ENCODE measurements at regions not wholly inside any gene's neighbourhood (a gene's known extent, or its start where the extent isn't known, plus 50 kb on each side); places are given as distances from the start of the nearest gene placed in this dataset.

DNA sequence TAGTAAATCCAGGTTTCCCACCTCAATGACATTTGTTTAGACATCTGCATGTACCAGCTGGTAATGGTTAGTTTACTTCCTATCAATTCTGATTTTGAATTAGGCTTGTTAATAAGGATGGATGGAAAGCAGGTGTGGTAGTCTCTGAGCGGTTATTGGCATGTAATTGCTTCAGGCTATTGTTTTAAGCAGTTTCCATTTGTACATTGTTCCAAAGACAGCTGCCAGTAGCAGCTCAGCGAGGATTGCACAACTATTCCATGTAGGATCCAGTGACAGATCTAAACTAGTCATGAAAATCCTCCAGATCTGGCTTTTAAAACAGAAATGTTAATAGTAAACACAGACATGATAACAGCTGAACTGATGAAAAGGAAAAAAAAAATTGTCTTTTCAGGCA, 436.0 kb upstream of the ADARB2 start:
- no peak for DNase-seq (ENCODE audit: low spot score)

DNA sequence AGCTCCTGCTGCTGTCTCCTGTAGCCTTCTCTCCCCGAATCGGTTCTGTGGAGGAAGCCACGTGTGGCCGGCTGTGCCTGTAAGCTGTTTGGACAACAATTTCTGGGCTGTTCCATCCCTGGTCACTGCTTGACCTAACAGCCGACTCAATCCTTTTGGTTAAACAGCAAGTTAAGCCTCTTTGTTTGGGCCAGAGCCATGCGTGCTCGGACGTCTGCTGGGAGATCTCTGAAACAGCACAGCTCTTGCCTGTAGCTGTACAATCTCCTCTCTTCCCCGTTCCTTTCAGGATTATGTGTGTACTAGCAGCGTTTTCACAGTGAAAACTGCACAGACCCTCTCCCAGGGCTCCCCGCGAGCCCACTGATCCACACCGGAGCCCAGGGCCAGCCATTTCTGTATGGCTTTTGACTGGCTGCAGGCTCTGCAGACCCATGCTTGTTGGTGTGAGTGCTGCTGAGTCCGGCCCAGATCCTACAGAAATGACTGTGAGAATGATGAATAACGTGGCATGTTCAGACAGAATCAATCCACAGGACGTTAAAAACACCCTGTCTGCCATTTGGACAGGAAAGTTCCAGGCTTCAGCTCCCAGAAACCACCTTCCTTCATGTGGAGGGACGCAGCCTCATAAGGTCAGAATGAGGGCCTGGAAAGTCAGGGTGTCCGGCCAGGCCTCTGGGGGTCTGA, 428.6 kb upstream of the ADARB2 start:
- no peak for DNase-seq (ENCODE audit: low spot score)

DNA sequence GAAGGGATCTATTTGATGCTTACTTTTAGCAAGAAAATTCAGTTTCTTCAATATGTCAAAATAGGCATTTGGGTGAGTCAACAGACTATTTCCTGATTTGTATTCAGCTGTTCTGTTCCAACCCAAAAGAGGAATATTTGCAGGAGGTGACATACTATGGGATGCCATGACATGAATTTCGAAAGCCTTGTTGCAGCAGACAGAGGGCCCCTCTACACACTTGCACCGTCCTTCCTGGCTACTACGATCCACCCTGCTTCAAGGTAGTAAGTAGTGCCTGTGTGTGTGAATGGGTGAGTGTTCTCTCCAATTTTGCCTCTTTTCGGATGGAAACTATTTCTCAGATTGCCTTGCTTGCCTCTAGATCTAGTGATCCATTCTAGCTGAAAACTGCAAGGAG, 413.0 kb upstream of the ADARB2 start:
- DNase-seq (ENCODE audit: low spot score), result no peak

DNA sequence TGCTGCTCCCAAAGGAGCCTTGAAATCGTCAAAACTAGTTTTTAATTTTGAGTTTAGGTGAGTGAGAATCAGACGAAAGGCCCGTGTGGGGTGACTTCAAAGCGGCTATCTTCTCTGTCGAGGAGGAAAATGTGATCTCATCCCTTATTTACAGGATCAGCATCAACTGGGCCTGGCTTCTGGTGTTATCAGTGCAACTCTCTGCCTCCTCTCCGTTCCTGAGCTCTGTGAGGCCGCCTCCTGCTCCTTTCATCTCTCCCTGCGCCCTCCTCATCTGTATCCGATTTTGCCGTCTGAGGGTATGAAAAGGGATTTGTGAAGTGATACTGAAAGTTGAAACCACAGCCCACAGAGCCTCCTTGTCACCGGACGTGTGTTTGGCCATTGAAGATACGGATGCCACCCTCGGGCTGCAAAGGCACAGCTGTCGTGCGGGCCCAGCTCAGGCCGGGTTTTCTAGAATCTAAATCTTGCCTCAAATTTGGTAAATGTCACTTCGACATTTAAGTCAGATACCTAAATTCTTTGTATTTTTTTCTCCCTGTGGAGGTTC, 408.7 kb upstream of the ADARB2 start:
- DNase-seq (ENCODE audit: low spot score), result no peak

DNA sequence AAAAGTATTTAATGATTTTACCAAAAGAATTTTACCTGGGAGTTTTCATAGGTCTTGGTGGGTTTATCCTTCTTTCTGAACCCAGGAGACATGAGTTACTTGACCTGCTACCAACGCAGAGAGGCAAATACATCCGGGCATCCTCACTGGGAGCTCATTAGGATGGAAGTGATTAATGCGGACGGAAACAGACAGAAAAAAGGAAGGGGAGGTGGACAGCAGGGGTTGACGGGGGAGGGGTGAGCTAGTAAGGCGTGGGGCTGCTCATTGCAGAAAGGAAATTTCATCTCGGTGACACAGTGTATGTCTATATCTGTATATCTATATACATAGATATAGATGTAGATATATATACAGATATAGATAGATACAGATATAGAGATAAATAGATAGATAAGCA, 408.2 kb upstream of the ADARB2 start:
- DNase-seq (ENCODE audit: low spot score), result no peak

DNA sequence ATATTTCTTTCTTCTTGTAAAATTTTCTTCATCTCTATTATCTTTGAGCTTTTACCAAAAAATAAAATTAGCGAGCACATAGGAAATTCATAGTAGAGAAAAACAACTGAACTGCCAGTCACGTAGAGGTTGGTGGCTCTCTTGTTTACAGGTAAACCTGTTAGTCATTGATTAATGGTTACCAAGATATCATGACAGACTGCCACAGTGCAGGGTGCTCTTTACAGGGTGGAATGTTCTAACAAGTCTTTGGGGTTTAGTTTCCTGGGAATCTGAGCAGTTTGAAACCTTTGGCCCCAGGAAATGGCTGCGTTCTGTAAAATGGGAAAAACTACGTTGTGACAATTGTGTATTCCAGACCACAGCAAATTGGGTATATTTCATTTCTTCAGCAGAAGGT, 407.3 kb upstream of the ADARB2 start:
- no peak for DNase-seq (ENCODE audit: low spot score)

DNA sequence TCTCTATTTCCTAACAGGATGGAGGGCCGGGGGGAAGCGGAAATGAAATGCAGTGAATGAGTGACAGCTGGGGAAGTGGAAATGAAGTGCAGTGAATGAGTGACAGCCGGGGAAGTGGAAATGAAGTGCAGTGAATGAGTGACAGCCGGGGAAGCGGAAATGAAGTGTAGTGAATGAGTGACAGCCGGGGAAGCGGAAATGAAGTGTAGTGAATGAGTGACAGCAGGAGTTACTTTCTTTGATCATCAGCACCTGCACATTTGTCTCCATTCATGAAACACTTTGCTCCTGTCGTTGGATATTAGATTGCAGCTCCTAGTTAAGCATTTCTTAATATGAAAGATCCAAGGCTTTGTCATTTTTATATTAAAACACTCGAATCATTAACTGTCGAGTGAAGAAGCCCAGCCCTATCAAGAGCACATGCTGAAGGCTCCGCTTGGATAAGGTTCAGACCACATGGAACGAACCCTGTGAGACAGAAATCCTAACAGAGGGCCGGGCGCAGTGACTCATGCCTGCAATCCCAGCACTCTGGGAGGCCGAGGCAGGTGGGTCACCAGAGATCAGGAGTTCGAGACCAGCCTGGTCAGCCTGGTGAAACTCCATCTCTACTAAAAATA, 406.0 kb upstream of the ADARB2 start:
- no peak for DNase-seq (ENCODE audit: low spot score)

DNA sequence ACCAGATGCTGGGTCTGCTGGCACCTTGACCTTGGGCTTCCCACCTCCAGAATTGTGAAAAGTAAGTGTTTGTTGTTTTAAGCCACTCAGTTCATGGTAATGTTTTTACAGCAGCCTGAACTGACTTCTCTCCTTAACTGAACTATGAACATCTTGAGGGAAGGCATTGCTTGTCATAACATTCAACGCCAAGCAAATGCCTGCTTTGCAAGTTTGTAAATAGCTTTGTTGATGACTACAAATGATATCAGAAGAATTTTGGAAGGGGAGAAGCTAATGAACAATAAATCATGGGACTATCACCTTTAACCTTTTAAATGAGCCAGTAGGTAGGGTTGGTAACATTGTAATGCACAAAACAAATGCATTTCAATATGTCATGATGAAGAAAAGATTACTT, 402.4 kb upstream of the ADARB2 start:
- no peak for DNase-seq (ENCODE audit: low spot score)

DNA sequence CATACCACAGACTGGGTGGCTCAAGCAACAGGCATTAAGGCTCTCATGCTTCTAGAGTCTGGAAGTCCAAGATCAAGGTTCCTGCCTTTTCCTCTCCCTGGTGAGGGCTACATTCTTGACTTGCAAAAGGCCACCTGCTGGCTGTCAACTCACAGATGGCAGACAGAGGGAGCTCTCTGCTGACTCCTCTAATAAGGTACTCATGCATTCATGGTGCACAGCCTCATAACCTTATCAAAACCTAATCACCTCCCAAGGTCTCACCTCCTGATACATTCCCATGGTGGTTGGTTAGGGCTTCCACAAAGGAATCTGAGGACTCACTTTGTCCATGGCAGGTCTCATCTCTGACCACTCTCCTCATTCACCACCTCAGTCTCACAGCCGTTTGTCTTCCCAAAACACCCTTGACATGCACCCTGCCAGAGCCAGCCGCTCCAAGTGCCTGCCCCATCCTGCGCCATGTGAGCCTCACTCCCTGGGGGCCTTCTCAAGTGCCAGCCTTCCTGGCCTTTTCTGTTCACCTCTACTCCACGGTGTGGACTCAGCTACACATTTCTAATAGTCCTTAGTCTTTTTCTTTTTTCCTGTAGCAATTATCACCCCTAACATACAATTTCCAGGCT, 400.3 kb upstream of the ADARB2 start:
- DNase-seq (ENCODE audit: low spot score), result no peak

DNA sequence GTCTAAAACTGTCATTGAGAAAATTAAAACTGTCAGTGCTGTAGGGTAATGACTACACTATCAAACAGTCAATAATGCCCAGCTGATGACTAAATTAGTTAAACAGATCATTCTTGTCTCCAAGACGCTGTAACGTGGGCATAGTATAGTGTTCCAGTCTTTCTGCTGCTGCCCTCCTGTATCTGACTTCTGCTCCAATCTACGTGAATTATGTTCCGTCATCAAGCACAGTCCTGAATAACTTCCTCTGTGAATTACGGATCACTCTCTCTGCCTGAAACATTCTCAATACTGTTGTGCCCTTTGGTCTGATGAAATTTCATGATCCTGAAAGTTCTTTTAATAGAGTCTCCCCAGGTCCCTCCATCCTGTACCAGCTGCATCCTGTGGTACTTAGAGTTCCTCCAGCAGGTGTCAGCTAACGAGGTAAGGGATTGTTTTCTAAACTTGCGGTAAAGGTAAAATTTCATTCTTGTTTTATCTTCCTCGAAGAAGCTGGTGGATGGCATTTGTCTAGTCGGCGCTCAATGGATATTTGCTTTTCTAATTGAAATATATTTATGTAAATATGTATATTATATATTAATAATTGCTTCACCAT, 393.5 kb upstream of the ADARB2 start:
- no peak for DNase-seq (ENCODE audit: low spot score)

DNA sequence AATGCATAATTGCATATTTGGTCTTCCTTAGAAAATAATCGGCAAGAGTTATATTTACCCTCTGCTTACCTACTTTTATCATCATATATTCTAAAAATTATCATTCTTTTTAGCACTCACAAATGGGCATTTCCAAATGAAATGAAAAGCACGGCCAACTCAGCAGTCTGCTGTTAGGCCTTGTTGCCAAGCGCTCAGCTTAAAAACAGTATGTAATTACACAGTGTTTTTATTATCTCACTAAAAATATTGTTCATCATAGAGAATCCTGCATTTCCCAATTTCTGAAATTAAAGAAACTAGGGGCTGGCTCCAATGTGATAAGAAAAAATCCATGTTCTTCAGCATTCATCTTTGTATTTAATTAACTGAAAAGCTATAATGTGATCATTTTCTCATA, 391.7 kb upstream of the ADARB2 start:
- DNase-seq (ENCODE audit: low spot score), result no peak

DNA sequence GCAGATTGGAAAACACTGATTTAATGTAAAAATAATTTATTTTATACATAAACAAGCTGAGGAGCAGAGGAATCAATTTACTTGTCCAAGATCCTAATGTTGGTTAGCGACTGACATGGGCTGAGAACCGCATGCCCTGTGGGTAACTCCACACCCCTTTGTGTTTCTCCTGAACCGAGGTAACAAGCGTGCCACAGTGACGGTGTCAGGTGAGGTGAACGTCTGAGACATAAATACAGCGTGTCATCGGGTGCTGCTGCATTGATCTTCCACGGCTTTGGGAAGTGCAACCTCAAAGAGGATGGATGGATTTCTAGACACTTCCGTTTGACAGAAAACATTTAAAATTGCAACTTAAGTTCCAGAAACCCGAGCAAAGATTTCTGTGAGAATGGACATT, 386.8 kb upstream of the ADARB2 start:
- DNase-seq (ENCODE audit: low spot score), result no peak

DNA sequence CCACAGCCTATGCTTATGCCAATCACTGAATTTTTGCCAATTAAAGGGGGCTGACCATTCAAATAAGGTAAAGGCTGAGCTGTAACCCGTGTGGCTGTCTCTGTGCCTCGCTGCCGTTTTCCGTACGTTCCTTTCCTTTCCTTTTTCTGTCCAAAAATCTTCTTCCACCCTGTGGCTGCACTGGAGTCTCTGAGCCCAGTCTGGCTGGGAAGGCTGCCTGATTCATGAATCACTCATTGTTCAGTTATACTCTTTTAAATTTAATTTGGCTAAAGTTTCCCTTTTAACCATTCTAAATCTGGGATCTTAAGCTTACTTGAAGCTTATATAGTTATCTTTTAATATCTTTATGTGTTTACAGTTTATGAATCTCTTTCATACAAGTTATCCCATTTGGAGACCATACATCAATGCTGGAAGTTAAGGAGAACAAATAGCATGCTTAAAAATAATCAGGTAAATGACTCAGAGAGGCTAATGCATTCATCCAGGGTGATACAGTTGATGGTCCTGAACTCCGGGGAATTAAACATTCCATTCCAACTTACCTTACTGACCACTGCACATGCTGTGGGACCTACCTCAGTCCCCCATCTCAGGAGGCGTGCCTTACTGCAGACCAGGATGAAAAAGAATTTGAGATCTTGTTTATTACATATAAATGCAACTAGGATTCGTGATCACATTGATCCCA, 385.3 kb upstream of the ADARB2 start:
- no peak for DNase-seq (ENCODE audit: low spot score)

DNA sequence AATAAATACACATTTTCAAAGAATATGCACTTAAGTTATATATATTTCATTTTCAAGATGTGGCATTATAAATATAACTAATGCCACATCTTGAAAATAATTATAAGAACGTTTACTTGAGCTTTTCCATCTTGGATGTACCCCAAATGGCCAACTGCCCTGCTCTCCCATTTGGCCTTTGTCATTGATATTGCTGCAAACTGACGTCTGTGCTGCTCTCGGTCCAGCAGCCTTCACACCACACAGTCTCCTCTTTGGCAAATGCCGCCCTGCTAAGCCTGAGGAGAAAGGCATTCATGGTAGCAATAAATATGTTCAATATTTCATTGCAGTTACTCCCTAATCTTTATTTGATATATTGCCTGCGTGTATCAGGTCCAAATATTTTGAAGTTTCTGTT, 384.6 kb upstream of the ADARB2 start:
- DNase-seq (ENCODE audit: low spot score), result no peak

DNA sequence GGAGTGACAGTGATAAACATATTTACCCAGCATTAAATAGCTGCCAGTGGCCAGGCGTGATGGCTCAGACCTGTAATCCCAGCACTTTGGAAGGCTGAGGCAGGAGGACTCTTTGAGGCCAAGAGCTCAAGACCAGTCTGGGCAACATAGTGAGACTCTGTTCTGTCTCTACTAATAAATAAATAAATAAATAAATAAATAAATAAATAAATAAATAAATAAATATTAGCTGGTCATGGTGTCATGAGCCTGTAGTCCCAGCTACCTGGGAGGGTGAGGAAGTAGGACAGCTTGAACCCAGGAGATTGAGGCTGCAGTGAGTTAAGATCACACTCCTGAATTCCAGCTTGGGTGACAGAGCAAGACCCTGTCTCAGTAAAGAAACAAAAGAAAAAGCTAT, 384.0 kb upstream of the ADARB2 start:
- DNase-seq (ENCODE audit: low spot score), result no peak

DNA sequence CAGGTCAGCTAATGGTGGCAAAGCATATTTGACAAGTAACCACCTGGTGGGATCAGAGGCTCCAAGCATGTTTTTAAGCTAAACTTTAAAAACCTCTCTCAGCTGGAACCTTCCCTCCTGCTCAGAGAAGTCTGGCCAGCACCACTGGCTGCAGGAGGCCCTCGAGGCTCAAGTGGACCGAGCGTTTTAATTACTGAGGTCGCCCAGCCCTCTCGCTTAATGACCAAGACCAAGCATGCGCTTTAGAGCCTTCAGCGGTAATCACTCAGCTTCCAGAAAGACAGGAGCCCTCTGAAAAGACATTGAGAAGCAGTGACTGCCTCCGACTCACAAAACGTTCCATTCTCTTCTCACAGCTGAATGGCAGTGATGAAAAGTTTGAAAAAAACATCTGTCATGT, 383.4 kb upstream of the ADARB2 start:
- no peak for DNase-seq (ENCODE audit: low spot score)

DNA sequence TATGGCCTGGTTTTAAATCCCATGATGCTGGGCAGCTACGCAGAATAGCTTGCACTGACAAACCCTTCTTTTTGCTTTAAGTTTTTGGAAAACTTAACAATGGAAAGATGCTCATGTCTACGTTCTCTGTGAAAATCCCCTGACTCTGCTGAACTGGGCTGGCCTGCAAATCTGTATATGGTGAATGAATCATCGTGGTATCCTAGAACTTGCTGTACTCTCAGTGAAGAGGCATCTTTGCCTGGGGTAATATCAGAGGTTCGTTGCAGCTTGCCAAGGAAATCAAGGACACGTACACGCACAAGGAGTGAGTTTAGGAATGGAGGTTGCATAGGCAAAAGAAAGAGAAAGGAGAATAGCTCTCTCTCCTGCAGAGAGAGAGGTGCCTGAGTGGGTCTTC, 382.0 kb upstream of the ADARB2 start:
- DNase-seq (ENCODE audit: low spot score), result no peak

DNA sequence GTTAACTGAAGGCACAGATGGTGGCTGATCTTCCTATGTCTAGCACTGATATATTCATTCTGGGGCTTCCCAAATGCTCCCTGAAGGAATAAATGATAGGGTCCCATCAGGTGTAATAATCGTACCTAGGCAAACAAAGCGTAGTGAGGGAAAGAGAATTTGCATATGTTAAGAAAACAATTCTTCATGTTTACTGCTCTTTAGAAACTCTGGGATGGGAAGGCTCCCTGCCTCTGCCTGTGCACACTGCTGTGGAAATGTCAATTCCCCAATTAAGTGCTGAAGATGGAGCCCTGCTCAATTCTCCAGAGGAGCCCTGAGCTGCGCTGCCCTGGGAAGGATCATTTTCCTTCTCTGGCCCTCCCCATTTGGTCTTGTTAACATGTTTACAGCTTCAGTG, 380.9 kb upstream of the ADARB2 start:
- no peak for DNase-seq (ENCODE audit: low spot score)

DNA sequence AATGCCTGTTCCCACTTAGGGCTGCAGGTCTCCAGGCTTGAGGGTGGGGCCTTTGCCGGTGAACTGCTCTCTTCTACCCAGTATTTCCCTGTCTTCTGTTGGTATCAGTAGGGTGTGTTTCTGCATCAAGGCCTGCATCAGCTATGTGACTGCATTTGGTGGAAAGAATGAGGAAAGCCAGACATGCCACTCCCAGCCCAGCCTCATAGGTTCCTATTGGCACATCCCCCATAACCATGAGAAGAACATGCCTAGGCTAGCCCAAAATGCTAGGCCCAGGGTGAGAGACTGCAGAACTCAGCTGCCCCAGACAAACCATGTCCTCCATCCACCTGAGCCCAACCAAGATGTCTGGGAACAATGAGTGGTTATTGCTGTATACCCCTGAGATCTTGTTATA, 380.3 kb upstream of the ADARB2 start:
- no peak for DNase-seq (ENCODE audit: low spot score)

DNA sequence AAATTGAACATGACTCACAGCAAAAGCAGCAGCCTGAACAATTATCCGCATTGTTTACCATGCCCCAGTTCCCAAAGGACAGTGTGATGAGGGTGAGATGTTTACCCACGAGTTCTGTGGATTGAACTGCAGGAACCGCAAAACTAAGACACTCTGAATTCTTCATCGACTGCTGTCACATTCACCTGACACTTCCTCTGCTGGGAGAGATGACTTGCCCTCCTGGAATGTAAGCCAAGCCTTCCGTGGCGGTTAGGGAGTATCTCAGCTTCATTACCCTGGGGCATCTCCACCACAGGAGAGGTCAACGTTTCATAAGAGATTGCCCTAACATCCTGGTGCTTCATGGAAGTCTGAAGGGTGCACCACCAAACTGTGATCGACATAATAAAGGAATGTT, 374.6 kb upstream of the ADARB2 start:
- DNase-seq (ENCODE audit: low spot score), result peak; percentile 24

DNA sequence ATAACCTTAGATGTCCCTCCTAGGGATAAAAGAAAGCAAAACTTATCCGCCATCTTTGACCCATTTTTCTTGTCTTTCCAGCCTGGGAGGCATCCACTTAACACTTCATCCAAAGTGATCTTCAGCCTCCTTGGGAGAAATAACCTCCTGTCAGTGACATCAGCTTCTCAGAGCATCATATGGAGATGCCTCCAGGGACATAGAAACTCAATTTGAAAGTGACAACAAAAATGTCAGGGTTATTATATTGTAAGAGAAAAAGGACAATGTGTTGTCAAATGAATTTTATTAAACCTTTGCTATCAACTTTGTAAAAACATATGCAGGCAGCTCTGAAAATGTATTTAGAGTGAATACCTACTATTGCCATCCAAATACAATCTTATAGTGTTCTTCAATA, 371.2 kb upstream of the ADARB2 start:
- no peak for DNase-seq (ENCODE audit: low spot score)

DNA sequence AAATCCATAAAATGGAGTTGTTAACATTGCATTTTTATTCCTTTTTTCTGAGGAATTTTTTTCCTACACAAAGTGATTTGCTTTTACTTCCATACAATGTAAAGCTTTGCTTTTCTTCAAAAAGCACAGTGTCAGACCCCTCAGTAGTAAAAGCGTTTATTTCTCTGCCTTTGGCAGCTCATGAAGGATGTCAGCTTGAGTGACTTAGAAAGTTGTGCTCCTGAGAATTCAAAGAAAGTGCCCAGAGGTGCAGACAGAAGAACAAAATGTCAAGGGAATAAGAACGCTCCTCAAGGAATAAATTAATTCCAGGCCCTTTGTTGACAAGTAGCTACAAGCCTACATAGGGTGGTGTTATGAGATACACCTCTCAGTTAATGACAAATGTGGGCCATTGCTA, 369.3 kb upstream of the ADARB2 start:
- no peak for DNase-seq (ENCODE audit: low spot score)

DNA sequence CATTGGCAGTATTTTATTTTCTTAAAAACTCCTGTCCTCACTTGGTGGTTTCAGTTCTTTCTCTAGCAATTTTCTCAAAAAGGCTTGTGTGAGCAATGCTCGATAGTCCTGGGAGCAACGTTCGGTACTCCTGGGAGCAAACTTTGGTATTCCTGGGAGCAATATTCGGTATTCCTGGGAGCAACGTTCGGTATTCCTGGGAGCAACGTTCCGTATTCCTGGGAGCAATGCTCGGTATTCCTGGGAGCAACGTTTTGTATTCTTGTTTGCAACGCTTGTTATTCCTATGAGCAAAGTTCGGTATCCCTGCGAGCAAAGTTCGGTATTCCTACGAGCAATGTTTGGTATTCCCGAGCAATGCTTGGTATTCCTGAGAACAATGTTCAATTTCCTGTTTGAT, 362.0 kb upstream of the ADARB2 start:
- DNase-seq (ENCODE audit: low spot score), result no peak
